ENCODE measurements at regions not wholly inside any gene's neighbourhood (a gene's known extent, or its start where the extent isn't known, plus 50 kb on each side); places are given as distances from the start of the nearest gene placed in this dataset.
"Not testable (repeated sequence)": the region's sequence is repeated elsewhere in the genome, so short reads cannot be mapped to it uniquely, and the experiment has no call there.

DNA sequence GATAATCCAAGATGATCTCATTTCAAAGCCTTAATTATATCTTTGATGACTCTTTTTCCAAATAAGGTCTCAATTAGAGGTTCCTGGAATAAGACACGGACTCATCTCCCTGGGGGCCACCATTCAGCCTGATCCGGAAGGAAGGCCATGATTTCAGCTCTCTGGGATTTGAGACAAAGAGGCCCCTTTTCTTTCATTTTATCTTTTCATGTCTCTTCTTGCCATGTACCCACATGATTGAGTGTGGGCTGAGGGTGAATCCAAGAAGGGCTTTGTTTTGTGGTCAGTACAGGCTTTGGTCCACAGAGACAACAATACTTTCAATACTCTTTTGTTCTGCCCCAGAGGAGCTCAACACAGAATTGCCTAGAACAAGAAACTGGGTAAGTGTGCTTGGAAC lies 261.2 kb downstream of the TRIML1 start:
- H2BK12ac ChIP-seq (ENCODE audit: low read length) = no peak overlapping the region
- DNase-seq (ENCODE audit: low spot score) = no peak
- no peak overlapping the region for H3K14ac ChIP-seq (ENCODE audit: low read length)
- no peak overlapping the region for H4K8ac ChIP-seq (ENCODE audit: low read depth, low read length)
- H2AFZ ChIP-seq (ENCODE audit: low read length) = no peak overlapping the region
- H3K4me2 ChIP-seq (ENCODE audit: insufficient read depth, low read length, poor library complexity, severe bottlenecking) = no peak overlapping the region
- H3K27me3 ChIP-seq (ENCODE audit: control insufficient read depth in 3 of 3, insufficient read depth in 3 of 3, low read depth in 1 of 3, low read length in 3 of 3) = no peaks in the 10 kb centered on the region
- H3K4ac ChIP-seq (ENCODE audit: low read length) = no peak overlapping the region
- H3K27ac ChIP-seq (replicated peaks; ENCODE audit: low read length) = no peak overlapping the region
- H2BK15ac ChIP-seq (ENCODE audit: low read length) = no peak overlapping the region
- no peak overlapping the region for H3K9ac ChIP-seq (ENCODE audit: low read depth, low read length, poor library complexity)
- no peak overlapping the region for H3K4me3 ChIP-seq (ENCODE audit: low read length in 2 of 2)
- H2BK120ac ChIP-seq (ENCODE audit: low read depth, low read length) = no peak overlapping the region
- peaks cover 0 to 2% of the 10 kb centered on the region in 2 donors for H3K9me3 ChIP-seq (replicated peaks in 1 of 2; ENCODE audit: control insufficient read depth in 2 of 2, insufficient read depth in 1 of 2, low read depth in 1 of 2, low read length in 2 of 2)
- WGBS, 2 donors (ENCODE audit: extremely low coverage in 2 of 2, insufficient read length in 2 of 2, insufficient replicate concordance in 1 of 2) = no CpG with 5 or more reads among the region's 2 CpGs
- no peaks in the 10 kb centered on the region for H3K4me1 ChIP-seq (ENCODE audit: control insufficient read depth in 2 of 2, insufficient read depth in 1 of 2, low read depth in 1 of 2, low read length in 2 of 2)
- no peak overlapping the region for H3K23ac ChIP-seq (ENCODE audit: low read depth, low read length, poor library complexity)
- no peak overlapping the region for H2BK5ac ChIP-seq (ENCODE audit: low read length)
- H2AK5ac ChIP-seq (ENCODE audit: low read depth, low read length) = no peak overlapping the region
- H4K91ac ChIP-seq (ENCODE audit: low read depth, low read length, poor library complexity) = no peak overlapping the region
- H3K36me3 ChIP-seq (replicated peaks in 1 of 2; ENCODE audit: control insufficient read depth in 2 of 2, insufficient read depth in 2 of 2, low read length in 2 of 2) = no peaks in the 10 kb centered on the region
- H3K18ac ChIP-seq (ENCODE audit: low read length) = no peak overlapping the region
- H3K79me1 ChIP-seq (ENCODE audit: low read depth, low read length) = no peaks in the 10 kb centered on the region

DNA sequence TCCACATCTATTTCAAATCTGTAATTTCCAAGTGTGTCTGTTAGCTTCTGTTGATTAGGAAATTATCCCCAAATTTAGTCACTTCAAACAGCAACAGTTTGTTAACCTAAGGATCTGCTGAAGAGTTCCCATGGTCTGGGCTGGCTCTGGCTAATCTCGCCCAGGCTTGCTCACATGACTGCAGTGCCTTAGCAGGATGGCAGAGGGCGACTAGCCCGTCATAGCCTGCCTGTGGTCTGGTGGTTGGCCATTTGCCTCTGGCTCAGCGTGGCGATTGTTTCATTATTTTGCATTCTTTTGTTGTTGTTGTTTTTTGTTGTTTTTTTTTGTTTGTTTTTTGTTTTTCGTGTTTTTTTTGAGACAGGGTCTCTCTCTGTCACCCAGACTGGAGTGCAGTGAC lies 264.0 kb downstream of the TRIML1 start:
- H3K4me2 ChIP-seq (ENCODE audit: insufficient read depth, low read length, poor library complexity, severe bottlenecking) = no peak overlapping the region
- H3K9me3 ChIP-seq (replicated peaks in 1 of 2; ENCODE audit: control insufficient read depth in 2 of 2, insufficient read depth in 1 of 2, low read depth in 1 of 2, low read length in 2 of 2) = peaks cover 0 to 4% of the 10 kb centered on the region in 2 donors
- H2BK5ac ChIP-seq (ENCODE audit: low read length) = no peak overlapping the region
- no peaks in the 10 kb centered on the region for H3K4me1 ChIP-seq (ENCODE audit: control insufficient read depth in 2 of 2, insufficient read depth in 1 of 2, low read depth in 1 of 2, low read length in 2 of 2)
- no peak overlapping the region for H3K4me3 ChIP-seq (ENCODE audit: low read length in 2 of 2)
- H3K14ac ChIP-seq (ENCODE audit: low read length) = no peak overlapping the region
- no peaks in the 10 kb centered on the region for H3K79me1 ChIP-seq (ENCODE audit: low read depth, low read length)
- no peak overlapping the region for H2AFZ ChIP-seq (ENCODE audit: low read length)
- no peak overlapping the region for H2BK15ac ChIP-seq (ENCODE audit: low read length)
- no peak for DNase-seq (ENCODE audit: low spot score)
- no peak overlapping the region for H4K8ac ChIP-seq (ENCODE audit: low read depth, low read length)
- H3K27ac ChIP-seq (replicated peaks; ENCODE audit: low read length) = no peak overlapping the region
- no peak overlapping the region for H2BK120ac ChIP-seq (ENCODE audit: low read depth, low read length)
- no peak overlapping the region for H3K23ac ChIP-seq (ENCODE audit: low read depth, low read length, poor library complexity)
- no peak overlapping the region for H2BK12ac ChIP-seq (ENCODE audit: low read length)
- H3K4ac ChIP-seq (ENCODE audit: low read length) = no peak overlapping the region
- H3K18ac ChIP-seq (ENCODE audit: low read length) = no peak overlapping the region
- H4K91ac ChIP-seq (ENCODE audit: low read depth, low read length, poor library complexity) = no peak overlapping the region
- no peak overlapping the region for H3K9ac ChIP-seq (ENCODE audit: low read depth, low read length, poor library complexity)
- H3K36me3 ChIP-seq (replicated peaks in 1 of 2; ENCODE audit: control insufficient read depth in 2 of 2, insufficient read depth in 2 of 2, low read length in 2 of 2) = no peaks in the 10 kb centered on the region
- WGBS, 2 donors (ENCODE audit: extremely low coverage in 2 of 2, insufficient read length in 2 of 2, insufficient replicate concordance in 1 of 2) = no CpG with 5 or more reads among the region's 6 CpGs
- H3K27me3 ChIP-seq (ENCODE audit: control insufficient read depth in 3 of 3, insufficient read depth in 3 of 3, low read depth in 1 of 3, low read length in 3 of 3) = no peaks in the 10 kb centered on the region
- H2AK5ac ChIP-seq (ENCODE audit: low read depth, low read length) = peak overlapping the region; percentile 54

DNA sequence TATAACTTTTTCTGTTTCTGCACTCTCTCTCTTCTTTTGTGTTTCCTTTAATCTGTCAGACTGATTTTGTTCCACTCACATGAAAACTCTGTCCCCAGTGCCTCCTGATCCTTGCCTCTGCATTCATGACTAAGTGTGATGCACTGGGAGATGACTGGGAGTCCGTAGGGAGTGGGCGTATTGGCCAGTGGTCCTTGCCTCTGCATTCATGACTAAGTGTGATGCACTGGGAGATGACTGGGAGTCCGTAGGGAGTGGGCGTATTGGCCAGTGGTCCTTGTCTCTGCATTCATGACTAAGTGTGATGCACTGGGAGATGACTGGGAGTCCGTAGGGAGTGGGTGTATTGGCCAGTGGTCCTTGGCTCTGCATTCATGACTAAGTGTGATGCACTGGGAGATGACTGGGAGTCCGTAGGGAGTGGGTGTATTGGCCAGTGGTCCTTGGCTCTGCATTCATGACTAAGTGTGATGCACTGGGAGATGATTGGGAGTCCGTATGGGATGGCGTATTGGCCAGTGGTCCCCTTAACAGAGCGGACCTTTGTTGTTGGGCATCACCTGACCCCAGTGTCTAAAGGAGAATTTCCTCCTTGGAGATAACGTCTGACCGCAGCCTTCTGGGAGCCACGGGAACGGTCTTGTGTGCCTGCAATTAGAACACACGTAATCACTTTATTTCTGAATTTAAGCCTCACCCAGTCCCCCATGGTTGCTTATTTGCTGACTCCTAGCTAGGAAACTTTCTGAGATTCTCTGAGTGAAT lies 266.0 kb downstream of the TRIML1 start:
- not testable (repeated sequence) for H3K4me3 ChIP-seq (ENCODE audit: low read length in 2 of 2); H3K4me2 ChIP-seq (ENCODE audit: insufficient read depth, low read length, poor library complexity, severe bottlenecking); H2BK15ac ChIP-seq (ENCODE audit: low read length); H3K79me1 ChIP-seq (ENCODE audit: low read depth, low read length); H3K9ac ChIP-seq (ENCODE audit: low read depth, low read length, poor library complexity); H3K14ac ChIP-seq (ENCODE audit: low read length); H4K91ac ChIP-seq (ENCODE audit: low read depth, low read length, poor library complexity); H2BK5ac ChIP-seq (ENCODE audit: low read length); H2BK120ac ChIP-seq (ENCODE audit: low read depth, low read length); H3K36me3 ChIP-seq (replicated peaks in 1 of 2; ENCODE audit: control insufficient read depth in 2 of 2, insufficient read depth in 2 of 2, low read length in 2 of 2); H3K4me1 ChIP-seq (ENCODE audit: control insufficient read depth in 2 of 2, insufficient read depth in 1 of 2, low read depth in 1 of 2, low read length in 2 of 2); H2AK5ac ChIP-seq (ENCODE audit: low read depth, low read length); H3K27ac ChIP-seq (replicated peaks; ENCODE audit: low read length); H3K4ac ChIP-seq (ENCODE audit: low read length); H3K18ac ChIP-seq (ENCODE audit: low read length); H3K9me3 ChIP-seq (replicated peaks in 1 of 2; ENCODE audit: control insufficient read depth in 2 of 2, insufficient read depth in 1 of 2, low read depth in 1 of 2, low read length in 2 of 2); H2BK12ac ChIP-seq (ENCODE audit: low read length); DNase-seq (ENCODE audit: low spot score); H3K23ac ChIP-seq (ENCODE audit: low read depth, low read length, poor library complexity); H4K8ac ChIP-seq (ENCODE audit: low read depth, low read length); H2AFZ ChIP-seq (ENCODE audit: low read length); H3K27me3 ChIP-seq (ENCODE audit: control insufficient read depth in 3 of 3, insufficient read depth in 3 of 3, low read depth in 1 of 3, low read length in 3 of 3)
- WGBS, 2 donors (ENCODE audit: extremely low coverage in 2 of 2, insufficient read length in 2 of 2, insufficient replicate concordance in 1 of 2) = no CpG with 5 or more reads among the region's 14 CpGs

DNA sequence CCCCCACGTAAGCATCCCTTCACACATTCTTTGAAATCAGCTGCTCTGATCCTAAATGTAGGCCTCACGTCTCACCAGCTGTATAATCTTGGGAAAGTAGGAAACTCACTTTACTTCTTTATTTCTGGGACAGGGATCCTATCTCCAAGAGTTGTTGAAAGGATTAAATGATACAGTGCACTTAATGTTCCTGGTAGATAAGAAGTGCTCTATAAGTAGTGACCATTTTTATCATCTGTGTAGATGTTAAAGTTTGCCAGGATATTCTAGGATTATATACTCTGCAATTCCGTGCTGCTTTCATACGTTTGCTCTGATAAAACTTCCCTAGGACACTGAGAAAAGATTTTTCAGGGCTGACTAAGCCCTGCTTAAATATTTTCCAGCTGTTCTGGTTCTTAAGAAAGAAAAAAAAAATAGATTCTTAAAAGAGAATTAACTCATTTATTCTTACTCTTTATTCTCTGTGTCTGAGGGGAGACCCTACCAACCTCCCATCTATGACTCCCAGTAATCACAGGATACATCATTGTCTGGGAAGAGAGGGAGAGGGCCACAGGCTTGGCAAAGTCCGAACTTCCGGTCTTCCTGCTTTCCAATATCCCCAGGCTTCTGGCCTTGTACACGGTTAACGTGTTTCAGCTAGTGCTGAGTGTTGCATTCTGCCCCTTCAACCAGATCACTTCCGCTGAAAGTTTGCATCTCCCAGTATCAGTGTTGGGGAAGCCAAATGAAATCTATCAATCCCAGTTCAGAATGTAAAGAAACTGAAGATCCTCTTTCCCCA lies 269.2 kb downstream of the TRIML1 start:
- no peak overlapping the region for H2BK12ac ChIP-seq (ENCODE audit: low read length)
- no peak overlapping the region for H3K4me2 ChIP-seq (ENCODE audit: insufficient read depth, low read length, poor library complexity, severe bottlenecking)
- no peak overlapping the region for H2AFZ ChIP-seq (ENCODE audit: low read length)
- no peak overlapping the region for H3K4me3 ChIP-seq (ENCODE audit: low read length in 2 of 2)
- H3K27me3 ChIP-seq (ENCODE audit: control insufficient read depth in 3 of 3, insufficient read depth in 3 of 3, low read depth in 1 of 3, low read length in 3 of 3) = no peaks in the 10 kb centered on the region
- no peaks in the 10 kb centered on the region for H3K4me1 ChIP-seq (ENCODE audit: control insufficient read depth in 2 of 2, insufficient read depth in 1 of 2, low read depth in 1 of 2, low read length in 2 of 2)
- no peak overlapping the region for H2BK120ac ChIP-seq (ENCODE audit: low read depth, low read length)
- no peak overlapping the region for H3K9ac ChIP-seq (ENCODE audit: low read depth, low read length, poor library complexity)
- no peak overlapping the region for H3K14ac ChIP-seq (ENCODE audit: low read length)
- H3K23ac ChIP-seq (ENCODE audit: low read depth, low read length, poor library complexity) = no peak overlapping the region
- no peak overlapping the region for H2BK5ac ChIP-seq (ENCODE audit: low read length)
- no peak overlapping the region for H3K18ac ChIP-seq (ENCODE audit: low read length)
- no peak overlapping the region for H2AK5ac ChIP-seq (ENCODE audit: low read depth, low read length)
- H3K79me1 ChIP-seq (ENCODE audit: low read depth, low read length) = no peaks in the 10 kb centered on the region
- no peak for DNase-seq (ENCODE audit: low spot score)
- H4K8ac ChIP-seq (ENCODE audit: low read depth, low read length) = no peak overlapping the region
- H3K9me3 ChIP-seq (replicated peaks in 1 of 2; ENCODE audit: control insufficient read depth in 2 of 2, insufficient read depth in 1 of 2, low read depth in 1 of 2, low read length in 2 of 2) = peaks cover 0 to 6% of the 10 kb centered on the region in 2 donors
- no peaks in the 10 kb centered on the region for H3K36me3 ChIP-seq (replicated peaks in 1 of 2; ENCODE audit: control insufficient read depth in 2 of 2, insufficient read depth in 2 of 2, low read length in 2 of 2)
- no peak overlapping the region for H3K27ac ChIP-seq (replicated peaks; ENCODE audit: low read length)
- H2BK15ac ChIP-seq (ENCODE audit: low read length) = no peak overlapping the region
- H3K4ac ChIP-seq (ENCODE audit: low read length) = no peak overlapping the region
- WGBS, 2 donors (ENCODE audit: extremely low coverage in 2 of 2, insufficient read length in 2 of 2, insufficient replicate concordance in 1 of 2) = no CpG with 5 or more reads among the region's 9 CpGs
- no peak overlapping the region for H4K91ac ChIP-seq (ENCODE audit: low read depth, low read length, poor library complexity)

Data from neuronal stem cell (in vitro differentiated cells).